ENCODE measurements at regions not wholly inside any gene's neighbourhood (a gene's known extent, or its start where the extent isn't known, plus 50 kb on each side); places are given as distances from the start of the nearest gene placed in this dataset.

DNA sequence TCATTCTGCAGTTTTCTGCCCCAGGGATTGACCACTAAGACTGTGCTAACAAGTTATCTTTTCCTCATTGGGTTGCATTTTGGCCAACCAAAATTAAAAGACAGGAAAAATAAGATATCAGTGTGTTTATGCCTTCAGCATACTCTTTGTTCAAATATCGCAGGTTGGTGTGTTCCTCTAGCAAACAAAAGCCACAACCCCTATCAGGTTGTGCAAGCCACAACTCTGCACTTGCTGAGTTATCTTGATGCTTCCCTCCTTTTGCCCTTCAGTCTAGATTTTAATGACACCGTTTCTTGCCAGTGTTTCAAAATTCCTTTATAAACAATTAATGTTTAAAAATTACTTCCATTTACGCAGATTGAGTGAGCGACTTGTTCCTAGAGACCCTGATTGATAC lies 1164.2 kb downstream of the NSUN3 start:
- Histone ChIP-seq H3K27ac (ENCODE audit: low read depth) (no peak overlapping the region), H3K9me2 (ENCODE audit: insufficient read depth) (peaks cover 8% of the 10 kb centered on the region; the same call in 1 of the 2 replicates), H4K20me1 (replicated peaks; ENCODE audit: insufficient read depth) (no peaks in the 10 kb centered on the region), H3F3A (replicated peaks; ENCODE audit: low read depth) (no peaks in the 10 kb centered on the region), H3K36me3 (ENCODE audit: insufficient read depth) (no peaks in the 10 kb centered on the region), H3K79me2 (replicated peaks; ENCODE audit: insufficient read depth) (no peaks in the 10 kb centered on the region), H3K4me2 (no peak overlapping the region), H3K4me1 (ENCODE audit: insufficient read depth) (no peaks in the 10 kb centered on the region), H3K27me3 (ENCODE audit: insufficient read depth) (no peaks in the 10 kb centered on the region), H3K4me3 (no peak overlapping the region), H2AFZ (no peak overlapping the region)
- H3K27ac Mint-ChIP-seq, result no peak overlapping the region
- no peak for TF ChIP-seq EZH2 (IDR thresholded peaks at IDR 0.05; ENCODE audit: low read depth, unreplicated experiment)
- no peak overlapping the region for H3K4me3 Mint-ChIP-seq
- DNase-seq (ENCODE audit: low spot score) (no peak), ATAC-seq (no peak)
- H3K36me3 Mint-ChIP-seq (ENCODE audit: low read depth), result peaks cover 23% of the 10 kb centered on the region
- H3K4me1 Mint-ChIP-seq, result no peaks in the 10 kb centered on the region
- H3K27me3 Mint-ChIP-seq (ENCODE audit: insufficient read depth, low read depth, poor library complexity), result peaks cover 3% of the 10 kb centered on the region
- peaks cover 27% of the 10 kb centered on the region for H3K9me3 Mint-ChIP-seq

DNA sequence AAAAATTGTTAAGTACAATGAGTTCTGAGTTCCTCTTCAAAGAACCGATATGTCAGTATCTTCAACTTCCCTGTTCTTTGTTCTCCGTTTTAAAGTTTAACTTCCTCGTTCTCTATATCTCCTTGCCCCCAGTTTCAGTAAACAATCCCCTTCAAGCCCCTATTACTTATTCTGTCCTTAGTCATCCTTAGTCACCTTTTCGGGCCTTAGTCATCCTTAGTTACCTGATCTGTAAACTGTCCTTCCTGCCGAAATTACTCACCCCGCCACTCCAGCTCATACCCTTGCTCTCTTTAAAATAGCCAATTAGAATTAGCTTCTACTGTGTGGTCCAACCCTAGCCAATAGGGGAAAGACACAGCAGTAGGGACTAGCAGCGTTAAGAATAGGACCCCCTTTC lies 1165.6 kb downstream of the NSUN3 start:
- ATAC-seq, result no peak

DNA sequence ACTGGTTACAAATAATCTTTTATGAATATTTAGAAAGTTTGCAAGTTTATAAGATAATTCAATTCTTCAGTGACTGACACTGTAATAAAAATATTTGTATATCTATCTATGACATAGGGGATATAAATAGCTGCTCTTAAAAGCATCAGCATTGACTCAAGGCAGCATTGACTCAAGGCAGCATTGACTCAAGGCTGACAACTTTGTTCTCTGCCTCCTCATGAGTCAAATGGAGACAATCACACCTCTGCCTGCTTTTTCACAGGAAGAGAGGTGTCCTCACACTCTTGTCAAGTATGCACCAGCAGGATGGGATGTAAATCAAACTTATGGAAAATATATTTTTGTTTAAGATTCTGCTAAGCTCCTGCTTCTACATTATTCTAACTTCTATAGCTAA lies 1173.1 kb downstream of the NSUN3 start:
- Mint-ChIP-seq H3K9me3 (no peaks in the 10 kb centered on the region), H3K27me3 (ENCODE audit: insufficient read depth, low read depth, poor library complexity) (peaks cover 1% of the 10 kb centered on the region), H3K4me3 (no peak overlapping the region), H3K27ac (no peak overlapping the region), H3K36me3 (ENCODE audit: low read depth) (no peaks in the 10 kb centered on the region), H3K4me1 (no peaks in the 10 kb centered on the region)
- no peaks in the 10 kb centered on the region for H3K9me2 ChIP-seq (ENCODE audit: insufficient read depth)
- H4K20me1 ChIP-seq (replicated peaks; ENCODE audit: insufficient read depth), result no peaks in the 10 kb centered on the region
- ATAC-seq (no peak), DNase-seq (ENCODE audit: low spot score) (no peak)
- no peaks in the 10 kb centered on the region for H3K4me1 ChIP-seq (ENCODE audit: insufficient read depth)
- H3K4me2 ChIP-seq, result no peak overlapping the region
- H3K27ac ChIP-seq (ENCODE audit: low read depth), result no peak overlapping the region
- no peaks in the 10 kb centered on the region for H3K36me3 ChIP-seq (ENCODE audit: insufficient read depth)
- no peak overlapping the region for H2AFZ ChIP-seq
- no peaks in the 10 kb centered on the region for H3K79me2 ChIP-seq (replicated peaks; ENCODE audit: insufficient read depth)
- H3K4me3 ChIP-seq, result no peak overlapping the region
- H3F3A ChIP-seq (replicated peaks; ENCODE audit: low read depth), result no peaks in the 10 kb centered on the region
- H3K27me3 ChIP-seq (ENCODE audit: insufficient read depth), result no peaks in the 10 kb centered on the region
- TF ChIP-seq JUNB (IDR thresholded peaks at IDR 0.05; ENCODE audit: unreplicated experiment) (no peak), ZNF114 (CRISPR knock-in tag; IDR thresholded peaks at IDR 0.05) (no peak), CREB1 (CRISPR knock-in tag; IDR thresholded peaks at IDR 0.05; ENCODE audit: low read depth) (no peak), STAT1 (IDR thresholded peaks at IDR 0.05; ENCODE audit: unreplicated experiment) (no peak), EZH2phosphoT487 (IDR thresholded peaks at IDR 0.05; ENCODE audit: unreplicated experiment) (no peak), NANOG (IDR thresholded peaks at IDR 0.05; ENCODE audit: borderline replicate concordance) (no peak)
- TF ChIP-seq, protein P1, sequence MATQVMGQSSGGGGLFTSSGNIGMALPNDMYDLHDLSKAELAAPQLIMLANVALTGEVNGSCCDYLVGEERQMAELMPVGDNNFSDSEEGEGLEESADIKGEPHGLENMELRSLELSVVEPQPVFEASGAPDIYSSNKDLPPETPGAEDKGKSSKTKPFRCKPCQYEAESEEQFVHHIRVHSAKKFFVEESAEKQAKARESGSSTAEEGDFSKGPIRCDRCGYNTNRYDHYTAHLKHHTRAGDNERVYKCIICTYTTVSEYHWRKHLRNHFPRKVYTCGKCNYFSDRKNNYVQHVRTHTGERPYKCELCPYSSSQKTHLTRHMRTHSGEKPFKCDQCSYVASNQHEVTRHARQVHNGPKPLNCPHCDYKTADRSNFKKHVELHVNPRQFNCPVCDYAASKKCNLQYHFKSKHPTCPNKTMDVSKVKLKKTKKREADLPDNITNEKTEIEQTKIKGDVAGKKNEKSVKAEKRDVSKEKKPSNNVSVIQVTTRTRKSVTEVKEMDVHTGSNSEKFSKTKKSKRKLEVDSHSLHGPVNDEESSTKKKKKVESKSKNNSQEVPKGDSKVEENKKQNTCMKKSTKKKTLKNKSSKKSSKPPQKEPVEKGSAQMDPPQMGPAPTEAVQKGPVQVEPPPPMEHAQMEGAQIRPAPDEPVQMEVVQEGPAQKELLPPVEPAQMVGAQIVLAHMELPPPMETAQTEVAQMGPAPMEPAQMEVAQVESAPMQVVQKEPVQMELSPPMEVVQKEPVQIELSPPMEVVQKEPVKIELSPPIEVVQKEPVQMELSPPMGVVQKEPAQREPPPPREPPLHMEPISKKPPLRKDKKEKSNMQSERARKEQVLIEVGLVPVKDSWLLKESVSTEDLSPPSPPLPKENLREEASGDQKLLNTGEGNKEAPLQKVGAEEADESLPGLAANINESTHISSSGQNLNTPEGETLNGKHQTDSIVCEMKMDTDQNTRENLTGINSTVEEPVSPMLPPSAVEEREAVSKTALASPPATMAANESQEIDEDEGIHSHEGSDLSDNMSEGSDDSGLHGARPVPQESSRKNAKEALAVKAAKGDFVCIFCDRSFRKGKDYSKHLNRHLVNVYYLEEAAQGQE (IDR thresholded peaks at IDR 0.05; ENCODE audit: unreplicated experiment), result no peak

More for the DNA sequence above, 1165.6 kb downstream of the NSUN3 start:
- H3K4me2 ChIP-seq, result no peak overlapping the region
- Mint-ChIP-seq H3K9me3 (peaks cover 27% of the 10 kb centered on the region), H3K4me1 (no peaks in the 10 kb centered on the region), H3K27me3 (ENCODE audit: insufficient read depth, low read depth, poor library complexity) (peaks cover 3% of the 10 kb centered on the region), H3K4me3 (no peak overlapping the region), H3K27ac (no peak overlapping the region), H3K36me3 (ENCODE audit: low read depth) (peaks cover 23% of the 10 kb centered on the region)
- no peaks in the 10 kb centered on the region for H3K27me3 ChIP-seq (ENCODE audit: insufficient read depth)
- H3K27ac ChIP-seq (ENCODE audit: low read depth), result no peak overlapping the region
- H3F3A ChIP-seq (replicated peaks; ENCODE audit: low read depth), result no peaks in the 10 kb centered on the region
- DNase-seq (ENCODE audit: low spot score), result no peak
- no peaks in the 10 kb centered on the region for H3K36me3 ChIP-seq (ENCODE audit: insufficient read depth)
- no peak overlapping the region for H2AFZ ChIP-seq
- H3K79me2 ChIP-seq (replicated peaks; ENCODE audit: insufficient read depth), result no peaks in the 10 kb centered on the region
- H4K20me1 ChIP-seq (replicated peaks; ENCODE audit: insufficient read depth), result no peaks in the 10 kb centered on the region
- H3K4me3 ChIP-seq, result no peak overlapping the region
- H3K9me2 ChIP-seq (ENCODE audit: insufficient read depth), result peaks cover 8% of the 10 kb centered on the region; the same call in 1 of the 2 replicates
- no peaks in the 10 kb centered on the region for H3K4me1 ChIP-seq (ENCODE audit: insufficient read depth)
- TF ChIP-seq STAT1 (IDR thresholded peaks at IDR 0.05; ENCODE audit: unreplicated experiment), result no peak
- TF ChIP-seq, protein P2, sequence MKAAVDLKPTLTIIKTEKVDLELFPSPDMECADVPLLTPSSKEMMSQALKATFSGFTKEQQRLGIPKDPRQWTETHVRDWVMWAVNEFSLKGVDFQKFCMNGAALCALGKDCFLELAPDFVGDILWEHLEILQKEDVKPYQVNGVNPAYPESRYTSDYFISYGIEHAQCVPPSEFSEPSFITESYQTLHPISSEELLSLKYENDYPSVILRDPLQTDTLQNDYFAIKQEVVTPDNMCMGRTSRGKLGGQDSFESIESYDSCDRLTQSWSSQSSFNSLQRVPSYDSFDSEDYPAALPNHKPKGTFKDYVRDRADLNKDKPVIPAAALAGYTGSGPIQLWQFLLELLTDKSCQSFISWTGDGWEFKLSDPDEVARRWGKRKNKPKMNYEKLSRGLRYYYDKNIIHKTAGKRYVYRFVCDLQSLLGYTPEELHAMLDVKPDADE (IDR thresholded peaks at IDR 0.05), result no peak
- no peak for TF ChIP-seq EZH2 (IDR thresholded peaks at IDR 0.05; ENCODE audit: low read depth, unreplicated experiment)

Data from GM23338 (cell line).